ENCODE measurements at regions not wholly inside any gene's neighbourhood (a gene's known extent, or its start where the extent isn't known, plus 50 kb on each side); places are given as distances from the start of the nearest gene placed in this dataset.

- 83% methylated on average over 1 of the region's 1 CpG; no CpG with 5 or more reads in 1 of the 2 experiments for WGBS, 2 experiments
- Histone ChIP-seq H3K27ac (ENCODE audit: insufficient read depth, low read depth, low read length, poor library complexity, severe bottlenecking) (no peak overlapping the region), H3K27me3 (ENCODE audit: control insufficient read depth, insufficient read depth, low read length, poor library complexity, severe bottlenecking) (no peaks in the 10 kb centered on the region), H3K4me3 (ENCODE audit: insufficient read depth, low read depth, low read length) (no peak overlapping the region), H3K4me1 (ENCODE audit: control insufficient read depth, insufficient read depth, low read length) (no peaks in the 10 kb centered on the region), H3K36me3 (ENCODE audit: control insufficient read depth, insufficient read depth, low read length) (no peaks in the 10 kb centered on the region), H3K9me3 (ENCODE audit: control insufficient read depth, low read length) (no peaks in the 10 kb centered on the region)
Measured at GRCh38 chr9:78584589-78584988, 287.7 kb downstream of the PSAT1 start.

GRCh38 chr9:78585909-78586308, 289.0 kb downstream of the PSAT1 start:
- Histone ChIP-seq H3K27me3 (ENCODE audit: control insufficient read depth, insufficient read depth, low read length, poor library complexity, severe bottlenecking) (no peaks in the 10 kb centered on the region), H3K27ac (ENCODE audit: insufficient read depth, low read depth, low read length, poor library complexity, severe bottlenecking) (no peak overlapping the region), H3K4me1 (ENCODE audit: control insufficient read depth, insufficient read depth, low read length) (no peaks in the 10 kb centered on the region), H3K36me3 (ENCODE audit: control insufficient read depth, insufficient read depth, low read length) (no peaks in the 10 kb centered on the region), H3K9me3 (ENCODE audit: control insufficient read depth, low read length) (no peaks in the 10 kb centered on the region), H3K4me3 (ENCODE audit: insufficient read depth, low read depth, low read length) (no peak overlapping the region)
- WGBS, 2 experiments, result 100% methylated on average over 1 of the region's 1 CpG; no CpG with 5 or more reads in 1 of the 2 experiments

- WGBS, 2 experiments, result no CpG with 5 or more reads among the region's 1 CpG
- Histone ChIP-seq H3K27me3 (ENCODE audit: control insufficient read depth, insufficient read depth, low read length, poor library complexity, severe bottlenecking) (no peaks in the 10 kb centered on the region), H3K4me3 (ENCODE audit: insufficient read depth, low read depth, low read length) (no peak overlapping the region), H3K27ac (ENCODE audit: insufficient read depth, low read depth, low read length, poor library complexity, severe bottlenecking) (no peak overlapping the region), H3K9me3 (ENCODE audit: control insufficient read depth, low read length) (no peaks in the 10 kb centered on the region), H3K36me3 (ENCODE audit: control insufficient read depth, insufficient read depth, low read length) (no peaks in the 10 kb centered on the region), H3K4me1 (ENCODE audit: control insufficient read depth, insufficient read depth, low read length) (no peaks in the 10 kb centered on the region)
Measured at GRCh38 chr9:78590068-78590467, 293.1 kb downstream of the PSAT1 start.

- Histone ChIP-seq H3K36me3 (ENCODE audit: control insufficient read depth, insufficient read depth, low read length) (no peaks in the 10 kb centered on the region), H3K27ac (ENCODE audit: insufficient read depth, low read depth, low read length, poor library complexity, severe bottlenecking) (no peak overlapping the region), H3K4me1 (ENCODE audit: control insufficient read depth, insufficient read depth, low read length) (no peaks in the 10 kb centered on the region), H3K27me3 (ENCODE audit: control insufficient read depth, insufficient read depth, low read length, poor library complexity, severe bottlenecking) (no peaks in the 10 kb centered on the region), H3K9me3 (ENCODE audit: control insufficient read depth, low read length) (no peaks in the 10 kb centered on the region), H3K4me3 (ENCODE audit: insufficient read depth, low read depth, low read length) (no peak overlapping the region)
Measured at GRCh38 chr9:78592811-78593210, 295.9 kb downstream of the PSAT1 start.

DNA sequence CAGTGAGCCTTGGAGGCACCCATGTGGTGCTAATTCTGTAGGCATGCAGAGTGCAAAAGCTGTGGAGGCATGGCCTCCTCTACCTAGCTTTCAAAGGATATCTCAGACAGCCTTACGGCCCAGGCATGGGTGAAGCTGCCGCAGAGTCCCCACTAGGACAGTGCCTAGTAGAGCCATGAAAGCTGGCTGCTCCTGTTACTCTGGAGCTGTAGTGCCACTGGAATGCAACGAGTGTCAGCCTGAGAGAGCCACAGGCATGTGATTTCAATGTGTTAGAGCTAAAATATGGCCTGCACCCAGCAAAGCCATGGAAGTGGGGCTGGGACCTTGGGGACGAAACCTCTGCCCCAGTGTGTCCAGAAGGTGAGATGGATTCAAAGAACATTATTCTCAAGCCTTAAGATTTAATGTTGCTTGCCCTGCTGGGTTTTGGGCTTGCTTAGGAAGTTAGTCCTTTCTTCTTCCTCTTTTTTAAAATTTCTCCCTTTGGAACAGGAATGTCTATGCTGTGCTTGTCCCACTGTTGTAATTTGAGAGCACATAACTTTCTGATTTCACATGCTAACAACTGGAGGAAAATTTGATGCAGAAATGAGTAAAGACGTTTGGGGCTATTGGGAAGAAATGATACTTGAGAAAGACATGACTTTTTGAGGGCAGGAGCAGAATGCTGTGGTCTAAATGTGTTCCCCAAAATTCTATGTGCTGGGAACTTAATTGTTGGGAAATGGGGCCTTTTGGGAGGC, 298.4 kb downstream of the PSAT1 start:
- Histone ChIP-seq H3K4me1 (ENCODE audit: control insufficient read depth, insufficient read depth, low read length) (no peaks in the 10 kb centered on the region), H3K4me3 (ENCODE audit: insufficient read depth, low read depth, low read length) (no peak overlapping the region), H3K9me3 (ENCODE audit: control insufficient read depth, low read length) (no peaks in the 10 kb centered on the region), H3K36me3 (ENCODE audit: control insufficient read depth, insufficient read depth, low read length) (no peaks in the 10 kb centered on the region), H3K27me3 (ENCODE audit: control insufficient read depth, insufficient read depth, low read length, poor library complexity, severe bottlenecking) (no peaks in the 10 kb centered on the region), H3K27ac (ENCODE audit: insufficient read depth, low read depth, low read length, poor library complexity, severe bottlenecking) (no peak overlapping the region)
- WGBS, 2 experiments, result 89 to 91% methylated on average over 5 of the region's 5 CpGs

- Histone ChIP-seq H3K27ac (ENCODE audit: insufficient read depth, low read depth, low read length, poor library complexity, severe bottlenecking) (no peak overlapping the region), H3K36me3 (ENCODE audit: control insufficient read depth, insufficient read depth, low read length) (no peaks in the 10 kb centered on the region), H3K4me1 (ENCODE audit: control insufficient read depth, insufficient read depth, low read length) (no peaks in the 10 kb centered on the region), H3K9me3 (ENCODE audit: control insufficient read depth, low read length) (no peaks in the 10 kb centered on the region), H3K4me3 (ENCODE audit: insufficient read depth, low read depth, low read length) (no peak overlapping the region), H3K27me3 (ENCODE audit: control insufficient read depth, insufficient read depth, low read length, poor library complexity, severe bottlenecking) (no peaks in the 10 kb centered on the region)
- WGBS, 2 experiments, result 89 to 90% methylated on average over 3 of the region's 3 CpGs
Measured at GRCh38 chr9:78596346-78596745, 299.4 kb downstream of the PSAT1 start.

DNA sequence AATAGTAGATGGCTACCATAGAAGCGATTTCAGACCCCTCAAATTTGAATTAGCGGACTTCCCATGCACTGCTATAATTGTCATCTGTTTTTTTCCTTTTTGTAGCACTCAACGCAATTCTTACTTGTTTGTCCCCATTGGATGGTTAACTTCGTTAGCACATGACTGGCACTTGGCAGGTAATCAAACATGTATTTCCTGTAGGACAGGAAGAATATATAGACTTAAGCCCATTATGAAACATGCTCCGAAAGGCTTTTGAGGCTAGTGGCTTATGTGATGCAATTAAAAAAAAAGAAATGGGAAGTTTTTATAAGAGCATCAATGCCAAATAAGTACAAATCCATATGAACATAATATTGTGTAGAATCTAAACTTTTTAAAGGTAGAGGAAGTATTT, 301.2 kb downstream of the PSAT1 start:
- no peaks in the 10 kb centered on the region for H3K27me3 ChIP-seq (ENCODE audit: control insufficient read depth, insufficient read depth, low read length, poor library complexity, severe bottlenecking)
- no peaks in the 10 kb centered on the region for H3K4me1 ChIP-seq (ENCODE audit: control insufficient read depth, insufficient read depth, low read length)
- no peaks in the 10 kb centered on the region for H3K36me3 ChIP-seq (ENCODE audit: control insufficient read depth, insufficient read depth, low read length)
- WGBS, 2 experiments, result 94 to 96% methylated on average over 4 to 5 of the region's 5 CpGs
- H3K9me3 ChIP-seq (ENCODE audit: control insufficient read depth, low read length), result no peaks in the 10 kb centered on the region
- H3K27ac ChIP-seq (ENCODE audit: insufficient read depth, low read depth, low read length, poor library complexity, severe bottlenecking), result no peak overlapping the region
- no peak overlapping the region for H3K4me3 ChIP-seq (ENCODE audit: insufficient read depth, low read depth, low read length)

GRCh38 chr9:78599926-78600325, 303.0 kb downstream of the PSAT1 start:
- Histone ChIP-seq H3K4me1 (ENCODE audit: control insufficient read depth, insufficient read depth, low read length) (peaks cover 4% of the 10 kb centered on the region), H3K27me3 (ENCODE audit: control insufficient read depth, insufficient read depth, low read length, poor library complexity, severe bottlenecking) (no peaks in the 10 kb centered on the region), H3K9me3 (ENCODE audit: control insufficient read depth, low read length) (no peaks in the 10 kb centered on the region), H3K36me3 (ENCODE audit: control insufficient read depth, insufficient read depth, low read length) (no peaks in the 10 kb centered on the region), H3K4me3 (ENCODE audit: insufficient read depth, low read depth, low read length) (no peak overlapping the region), H3K27ac (ENCODE audit: insufficient read depth, low read depth, low read length, poor library complexity, severe bottlenecking) (no peak overlapping the region)
- 81 to 88% methylated on average over 3 of the region's 4 CpGs for WGBS, 2 experiments

DNA sequence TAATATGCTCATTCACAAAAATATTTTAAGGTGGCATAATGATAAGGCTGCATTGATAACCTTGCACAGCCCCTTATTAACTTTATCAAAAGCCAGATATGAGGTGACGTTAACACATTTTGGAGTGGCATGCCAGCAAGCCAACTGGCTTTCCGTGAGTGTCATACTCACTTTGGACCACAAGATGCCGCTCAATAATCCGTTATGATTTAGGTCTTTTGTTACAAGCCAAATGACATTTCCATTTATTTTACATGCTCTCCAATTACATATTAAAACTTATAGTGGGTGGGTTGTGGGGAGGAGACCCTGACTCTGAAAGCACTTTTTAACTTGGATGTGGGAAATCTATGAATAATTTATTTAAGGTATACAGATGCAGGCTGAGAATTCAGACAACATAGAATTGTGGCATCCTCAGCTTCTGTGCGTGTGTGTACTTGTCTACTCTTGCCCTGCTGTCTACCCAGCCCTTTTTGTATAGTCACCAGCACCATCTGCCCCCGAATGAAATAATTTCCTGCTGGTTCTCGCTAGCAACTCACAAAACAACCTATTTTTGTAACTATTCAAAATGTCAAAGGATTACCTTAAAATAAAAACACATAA, 305.1 kb downstream of the PSAT1 start:
- no peak overlapping the region for H3K27ac ChIP-seq (ENCODE audit: insufficient read depth, low read depth, low read length, poor library complexity, severe bottlenecking)
- no peaks in the 10 kb centered on the region for H3K36me3 ChIP-seq (ENCODE audit: control insufficient read depth, insufficient read depth, low read length)
- H3K4me1 ChIP-seq (ENCODE audit: control insufficient read depth, insufficient read depth, low read length), result peaks cover 21% of the 10 kb centered on the region
- WGBS, 2 experiments, result 48 to 50% methylated on average over 7 of the region's 7 CpGs
- H3K4me3 ChIP-seq (ENCODE audit: insufficient read depth, low read depth, low read length), result no peak overlapping the region
- H3K9me3 ChIP-seq (ENCODE audit: control insufficient read depth, low read length), result no peaks in the 10 kb centered on the region
- no peaks in the 10 kb centered on the region for H3K27me3 ChIP-seq (ENCODE audit: control insufficient read depth, insufficient read depth, low read length, poor library complexity, severe bottlenecking)

DNA sequence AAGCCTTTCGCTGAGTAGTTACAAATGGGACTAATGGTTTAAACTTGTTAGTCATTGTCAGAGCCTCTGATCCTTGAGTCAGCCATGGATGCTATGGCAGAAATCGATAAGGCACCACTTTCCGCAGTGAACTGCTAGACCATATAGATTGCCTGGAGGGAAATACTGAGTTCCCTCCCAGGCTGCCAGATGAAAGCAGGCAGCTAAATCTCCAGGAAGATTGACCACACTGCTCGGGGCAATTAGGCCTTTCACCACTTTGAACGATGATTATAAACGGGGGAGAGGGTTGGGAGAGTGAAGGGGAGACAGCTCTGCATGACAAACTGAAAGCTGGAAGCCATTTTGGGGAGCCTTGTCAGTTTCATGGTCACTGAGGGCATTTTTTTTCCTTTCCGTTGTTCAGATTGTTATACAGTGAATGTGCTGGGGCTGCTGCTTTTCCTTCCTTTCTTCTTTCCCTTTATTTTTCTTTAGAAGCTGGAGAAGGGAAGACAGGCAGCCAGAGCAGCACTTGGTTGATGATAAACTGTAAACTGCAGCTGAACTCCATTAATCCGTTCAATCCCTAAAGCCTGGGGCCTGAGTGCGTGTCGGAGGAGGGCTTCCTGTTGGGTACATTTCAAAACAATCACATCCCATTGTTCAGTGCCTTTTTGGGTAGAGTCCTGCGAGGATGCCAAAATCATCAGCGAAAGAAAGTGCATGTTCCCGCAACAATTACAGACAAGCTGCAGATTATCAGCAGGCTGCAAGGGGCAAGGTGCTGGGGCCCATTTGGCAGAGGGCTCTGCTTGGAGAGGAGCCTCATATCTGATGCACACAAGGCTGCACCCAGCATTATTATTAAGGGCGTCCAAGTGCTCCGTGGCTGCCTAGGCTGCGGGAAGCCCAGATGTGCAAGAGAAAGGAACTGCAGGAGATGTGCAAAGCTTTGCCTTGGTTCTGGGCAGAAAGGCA, 308.4 kb downstream of the PSAT1 start:
- no peak overlapping the region for H3K4me3 ChIP-seq (ENCODE audit: insufficient read depth, low read depth, low read length)
- H3K27ac ChIP-seq (ENCODE audit: insufficient read depth, low read depth, low read length, poor library complexity, severe bottlenecking), result peak overlapping the region; percentile 78
- H3K27me3 ChIP-seq (ENCODE audit: control insufficient read depth, insufficient read depth, low read length, poor library complexity, severe bottlenecking), result no peaks in the 10 kb centered on the region
- peaks cover 21% of the 10 kb centered on the region for H3K4me1 ChIP-seq (ENCODE audit: control insufficient read depth, insufficient read depth, low read length)
- 52 to 54% methylated on average over 16 of the region's 16 CpGs for WGBS, 2 experiments
- H3K36me3 ChIP-seq (ENCODE audit: control insufficient read depth, insufficient read depth, low read length), result no peaks in the 10 kb centered on the region
- no peaks in the 10 kb centered on the region for H3K9me3 ChIP-seq (ENCODE audit: control insufficient read depth, low read length)
